HL-60 (cell line): ENCODE measurements at regions not wholly inside any gene's neighbourhood (a gene's known extent, or its start where the extent isn't known, plus 50 kb on each side); places are given as distances from the start of the nearest gene placed in this dataset.

Experiments used
- DNase-seq, 2 experiments: peaks; one replicate each; pipeline ENCODE4 v3.0.0-alpha.2; 2010 to 2020; ENCODE audit warnings: low read depth in 1 of 2, low spot score in 1 of 2
- H3K27ac ChIP-seq: fragments of 250-450 bp; sonication (Bioruptor Pico); replicated peaks from 2 replicates; pipeline ENCODE4 v1.5.1; 2020; ENCODE audit warnings: mild to moderate bottlenecking, moderate library complexity
- H3K27me3 ChIP-seq: fragments of 250-450 bp; sonication (Bioruptor Pico); 2 replicates; pipeline ENCODE4 v1.5.1; 2021; ENCODE audit warnings: mild to moderate bottlenecking, moderate library complexity; ENCODE audit not compliant: insufficient read depth, poor library complexity, severe bottlenecking
- H3K4me3 ChIP-seq: replicated peaks from 2 replicates; pipeline ENCODE4 v1.5.1; 2011; ENCODE audit warnings: mild to moderate bottlenecking, control low read depth, low read length; ENCODE audit not compliant: insufficient read depth
- GABPA ChIP-seq: IDR thresholded peaks from 2 replicates; pipeline ENCODE4 v1.6.1; 2012; ENCODE audit warnings: low read depth
- POLR2AphosphoS5 ChIP-seq: IDR thresholded peaks from 2 replicates; pipeline ENCODE4 v1.6.1; 2012; ENCODE audit warnings: low read depth
- SPI1 ChIP-seq: IDR thresholded peaks from 2 replicates; pipeline ENCODE4 v1.6.1; 2012; ENCODE audit warnings: low read depth, mild to moderate bottlenecking, borderline replicate concordance
- TF ChIP-seq, protein P1 (sequence below): IDR thresholded peaks from one replicate; pipeline ENCODE4 v1.5.1; 2011; ENCODE audit warnings: low read length, control low read depth, inconsistent platforms; ENCODE audit not compliant: insufficient read depth
- TF ChIP-seq, protein P2 (sequence below): IDR thresholded peaks from 2 replicates; pipeline ENCODE4 v1.6.1; 2012; ENCODE audit warnings: low read depth; ENCODE audit not compliant: insufficient replicate concordance

DNA sequence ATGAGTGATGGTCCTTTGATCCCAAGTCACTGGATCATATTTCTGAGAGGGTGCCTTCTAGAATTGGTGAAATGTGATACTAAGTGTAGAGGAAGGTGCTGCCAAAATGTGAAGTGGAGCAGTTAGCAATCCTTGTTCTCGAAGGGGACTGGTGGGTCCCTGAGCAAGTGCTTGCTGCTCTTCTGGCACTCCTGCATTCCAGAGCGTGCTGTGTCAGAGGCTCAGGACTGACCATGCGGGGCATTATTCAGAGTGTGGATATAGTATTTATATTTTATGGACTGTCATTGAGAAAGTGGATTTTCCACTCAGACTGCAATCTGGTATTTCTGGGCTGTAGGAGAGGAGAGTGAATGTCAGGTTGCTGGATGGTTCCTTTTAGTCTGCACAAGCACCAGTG, 152.6 kb upstream of the KL start:
- TF ChIP-seq, protein P1, sequence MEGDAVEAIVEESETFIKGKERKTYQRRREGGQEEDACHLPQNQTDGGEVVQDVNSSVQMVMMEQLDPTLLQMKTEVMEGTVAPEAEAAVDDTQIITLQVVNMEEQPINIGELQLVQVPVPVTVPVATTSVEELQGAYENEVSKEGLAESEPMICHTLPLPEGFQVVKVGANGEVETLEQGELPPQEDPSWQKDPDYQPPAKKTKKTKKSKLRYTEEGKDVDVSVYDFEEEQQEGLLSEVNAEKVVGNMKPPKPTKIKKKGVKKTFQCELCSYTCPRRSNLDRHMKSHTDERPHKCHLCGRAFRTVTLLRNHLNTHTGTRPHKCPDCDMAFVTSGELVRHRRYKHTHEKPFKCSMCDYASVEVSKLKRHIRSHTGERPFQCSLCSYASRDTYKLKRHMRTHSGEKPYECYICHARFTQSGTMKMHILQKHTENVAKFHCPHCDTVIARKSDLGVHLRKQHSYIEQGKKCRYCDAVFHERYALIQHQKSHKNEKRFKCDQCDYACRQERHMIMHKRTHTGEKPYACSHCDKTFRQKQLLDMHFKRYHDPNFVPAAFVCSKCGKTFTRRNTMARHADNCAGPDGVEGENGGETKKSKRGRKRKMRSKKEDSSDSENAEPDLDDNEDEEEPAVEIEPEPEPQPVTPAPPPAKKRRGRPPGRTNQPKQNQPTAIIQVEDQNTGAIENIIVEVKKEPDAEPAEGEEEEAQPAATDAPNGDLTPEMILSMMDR, result no peak
- TF ChIP-seq, protein P2, sequence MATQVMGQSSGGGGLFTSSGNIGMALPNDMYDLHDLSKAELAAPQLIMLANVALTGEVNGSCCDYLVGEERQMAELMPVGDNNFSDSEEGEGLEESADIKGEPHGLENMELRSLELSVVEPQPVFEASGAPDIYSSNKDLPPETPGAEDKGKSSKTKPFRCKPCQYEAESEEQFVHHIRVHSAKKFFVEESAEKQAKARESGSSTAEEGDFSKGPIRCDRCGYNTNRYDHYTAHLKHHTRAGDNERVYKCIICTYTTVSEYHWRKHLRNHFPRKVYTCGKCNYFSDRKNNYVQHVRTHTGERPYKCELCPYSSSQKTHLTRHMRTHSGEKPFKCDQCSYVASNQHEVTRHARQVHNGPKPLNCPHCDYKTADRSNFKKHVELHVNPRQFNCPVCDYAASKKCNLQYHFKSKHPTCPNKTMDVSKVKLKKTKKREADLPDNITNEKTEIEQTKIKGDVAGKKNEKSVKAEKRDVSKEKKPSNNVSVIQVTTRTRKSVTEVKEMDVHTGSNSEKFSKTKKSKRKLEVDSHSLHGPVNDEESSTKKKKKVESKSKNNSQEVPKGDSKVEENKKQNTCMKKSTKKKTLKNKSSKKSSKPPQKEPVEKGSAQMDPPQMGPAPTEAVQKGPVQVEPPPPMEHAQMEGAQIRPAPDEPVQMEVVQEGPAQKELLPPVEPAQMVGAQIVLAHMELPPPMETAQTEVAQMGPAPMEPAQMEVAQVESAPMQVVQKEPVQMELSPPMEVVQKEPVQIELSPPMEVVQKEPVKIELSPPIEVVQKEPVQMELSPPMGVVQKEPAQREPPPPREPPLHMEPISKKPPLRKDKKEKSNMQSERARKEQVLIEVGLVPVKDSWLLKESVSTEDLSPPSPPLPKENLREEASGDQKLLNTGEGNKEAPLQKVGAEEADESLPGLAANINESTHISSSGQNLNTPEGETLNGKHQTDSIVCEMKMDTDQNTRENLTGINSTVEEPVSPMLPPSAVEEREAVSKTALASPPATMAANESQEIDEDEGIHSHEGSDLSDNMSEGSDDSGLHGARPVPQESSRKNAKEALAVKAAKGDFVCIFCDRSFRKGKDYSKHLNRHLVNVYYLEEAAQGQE, result no peak
- TF ChIP-seq SPI1 (no peak), POLR2AphosphoS5 (no peak)
- H3K4me3 ChIP-seq, result no peak overlapping the region
- H3K27me3 ChIP-seq, result no peaks in the 10 kb centered on the region
- no peak for DNase-seq
- H3K27ac ChIP-seq, result no peak overlapping the region

DNA sequence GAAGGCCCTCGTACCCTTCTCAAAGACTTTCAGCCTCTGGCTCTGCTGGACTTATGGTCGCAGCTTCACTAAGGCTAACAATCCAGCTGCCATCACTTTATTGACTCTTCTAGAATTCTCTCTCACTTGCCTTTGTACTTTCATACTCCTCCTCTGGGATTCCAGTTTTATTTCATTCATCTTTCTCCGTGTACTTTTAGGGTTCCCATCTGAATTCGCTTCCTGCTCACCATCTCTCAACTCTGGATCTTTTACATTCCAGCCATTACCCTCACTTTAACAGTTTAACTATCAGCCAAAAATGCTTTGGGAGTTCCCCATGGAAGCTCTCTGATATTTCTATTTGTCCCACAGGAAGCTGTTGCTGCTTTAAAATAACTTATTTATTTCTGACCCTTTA, 149.3 kb upstream of the KL start:
- Histone ChIP-seq H3K27ac (no peak overlapping the region), H3K4me3 (no peak overlapping the region), H3K27me3 (no peaks in the 10 kb centered on the region)
- TF ChIP-seq, protein P2, result no peak
- TF ChIP-seq GABPA, result no peak
- no peak for TF ChIP-seq POLR2AphosphoS5
- no peak for TF ChIP-seq SPI1
- TF ChIP-seq, protein P1, result no peak
- DNase-seq, result no peak

DNA sequence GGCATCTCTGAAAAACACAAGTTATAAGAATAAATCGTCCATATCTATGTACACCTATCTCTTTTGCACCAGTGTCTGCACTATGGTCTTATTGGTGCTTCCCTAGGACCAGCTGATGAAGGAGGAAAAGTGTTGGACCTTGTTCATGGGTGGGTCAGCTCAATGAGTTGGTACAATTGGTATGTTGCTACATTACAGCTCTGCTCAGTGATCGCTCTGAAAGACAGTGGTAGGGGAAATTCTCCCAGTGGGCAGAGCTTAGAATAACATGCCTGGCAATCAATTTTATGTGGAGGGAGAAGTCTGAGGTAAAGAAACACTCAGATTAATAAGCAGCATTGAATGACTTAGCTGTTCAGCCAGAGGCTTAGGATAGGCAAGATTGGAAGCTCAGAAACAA, 138.7 kb upstream of the KL start:
- no peak for TF ChIP-seq GABPA
- TF ChIP-seq, protein P2, result no peak
- no peak for TF ChIP-seq SPI1
- TF ChIP-seq POLR2AphosphoS5, result no peak
- TF ChIP-seq, protein P1, result no peak
- Histone ChIP-seq H3K4me3 (no peak overlapping the region), H3K27me3 (no peaks in the 10 kb centered on the region), H3K27ac (no peak overlapping the region)
- no peak for DNase-seq
